ENCODE measurements at regions not wholly inside any gene's neighbourhood (a gene's known extent, or its start where the extent isn't known, plus 50 kb on each side); places are given as distances from the start of the nearest gene placed in this dataset.

DNA sequence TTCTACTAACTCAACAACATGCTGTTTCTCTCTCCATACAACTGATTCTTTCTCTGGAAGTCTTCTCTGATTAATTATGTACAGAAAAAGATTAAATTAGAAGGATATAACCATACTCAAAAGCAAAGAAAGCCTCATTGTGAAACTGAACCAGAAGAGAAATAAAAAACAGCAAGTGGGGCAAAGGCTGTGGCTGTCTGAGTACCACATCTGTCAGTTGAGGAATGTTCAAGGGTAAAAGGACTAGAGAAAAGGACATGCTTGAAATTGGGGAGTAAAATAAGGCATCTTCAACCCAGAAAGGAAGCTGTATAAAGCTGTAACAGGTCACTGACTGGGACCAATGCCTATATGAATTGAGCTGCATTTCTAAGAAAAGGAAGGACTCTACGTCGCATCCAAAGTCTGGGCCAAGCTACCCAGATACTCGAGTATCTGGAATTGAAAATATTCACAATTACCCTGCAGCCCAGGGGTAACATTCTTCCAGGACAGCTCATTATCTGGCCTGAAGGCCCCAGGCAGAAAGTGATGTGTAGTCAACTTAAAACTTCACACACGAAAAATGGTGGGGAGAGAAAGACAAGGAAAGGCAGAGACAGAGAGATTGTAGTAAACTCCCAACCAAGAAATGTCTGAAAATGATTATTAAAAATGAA lies 356.0 kb upstream of the GALNT5 start:
- H3K9me3 ChIP-seq: no peaks in the 10 kb centered on the region
- intact Hi-C loops (cut with DNase I): no loop called here
- TF ChIP-seq POLR2A (IDR thresholded peaks at IDR 0.05): no peak
- TF ChIP-seq CTCF (IDR thresholded peaks at IDR 0.05): no peak
- WGBS, 2 donors: 64 to 70% methylated on average over 4 of the region's 4 CpGs
- H3K4me1 ChIP-seq: no peaks in the 10 kb centered on the region
- H3K36me3 ChIP-seq (replicated peaks in 1 of 2; ENCODE audit: insufficient read depth in 1 of 2, low read depth in 2 of 2): no peaks in the 10 kb centered on the region
- H3K27ac ChIP-seq: no peak overlapping the region
- DNase-seq: no peak
- no peaks in the 10 kb centered on the region for H3K27me3 ChIP-seq
- H3K4me3 ChIP-seq: no peak overlapping the region
- ATAC-seq: no peak

DNA sequence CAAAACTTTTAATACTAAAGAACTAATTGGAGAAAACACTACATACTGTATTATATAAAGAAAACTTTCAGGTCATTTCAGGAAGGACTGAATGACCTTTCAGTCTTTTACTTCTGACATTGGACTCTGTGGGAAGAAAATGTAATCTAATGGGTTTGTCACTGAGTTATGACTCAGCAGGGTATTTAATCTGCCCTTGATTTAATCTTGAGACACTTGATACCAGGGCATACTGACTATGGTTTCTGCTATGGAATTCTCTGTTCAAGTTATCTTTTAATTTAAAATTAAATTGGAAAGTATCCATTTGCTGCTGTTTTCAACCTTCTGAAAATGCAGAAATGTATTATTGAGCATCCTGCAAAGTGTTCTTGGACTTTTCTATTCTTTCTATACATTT lies 354.2 kb upstream of the GALNT5 start:
- intact Hi-C loops (cut with DNase I): no loop called here
- Histone ChIP-seq H3K36me3 (replicated peaks in 1 of 2; ENCODE audit: insufficient read depth in 1 of 2, low read depth in 2 of 2) (no peaks in the 10 kb centered on the region), H3K27ac (no peak overlapping the region), H3K9me3 (no peaks in the 10 kb centered on the region), H3K4me1 (no peaks in the 10 kb centered on the region), H3K27me3 (no peaks in the 10 kb centered on the region), H3K4me3 (no peak overlapping the region)
- TF ChIP-seq POLR2A (IDR thresholded peaks at IDR 0.05) (no peak), CTCF (IDR thresholded peaks at IDR 0.05) (no peak)
- ATAC-seq (no peak), DNase-seq (no peak)

DNA sequence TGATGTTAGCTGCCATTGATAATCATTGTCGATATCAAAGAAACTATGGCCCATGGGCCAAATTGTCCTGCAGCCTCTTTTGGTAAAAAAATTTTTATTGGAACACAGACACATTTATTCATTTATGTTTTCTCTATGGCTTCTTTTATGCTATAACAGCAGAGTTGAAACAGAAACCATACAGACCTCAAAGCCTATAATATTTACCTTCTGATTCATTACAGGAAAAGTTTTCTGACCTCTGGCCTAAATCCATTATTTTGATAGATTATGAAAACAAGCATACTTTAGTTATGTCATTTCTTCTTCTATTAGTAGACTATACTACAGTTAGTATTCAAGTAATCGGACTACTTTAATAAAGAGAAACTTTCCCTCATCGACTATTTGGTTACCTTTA lies 349.7 kb upstream of the GALNT5 start:
- WGBS, 2 donors: 51 to 52% methylated on average over 3 of the region's 3 CpGs
- no peak for ATAC-seq
- no peaks in the 10 kb centered on the region for H3K4me1 ChIP-seq
- H3K27me3 ChIP-seq: no peaks in the 10 kb centered on the region
- intact Hi-C loops (cut with DNase I): no loop called here
- no peak overlapping the region for H3K4me3 ChIP-seq
- no peak for DNase-seq
- no peak overlapping the region for H3K27ac ChIP-seq
- H3K36me3 ChIP-seq (replicated peaks in 1 of 2; ENCODE audit: insufficient read depth in 1 of 2, low read depth in 2 of 2): no peaks in the 10 kb centered on the region
- no peaks in the 10 kb centered on the region for H3K9me3 ChIP-seq
- TF ChIP-seq POLR2A (IDR thresholded peaks at IDR 0.05) (no peak), CTCF (IDR thresholded peaks at IDR 0.05) (no peak)

DNA sequence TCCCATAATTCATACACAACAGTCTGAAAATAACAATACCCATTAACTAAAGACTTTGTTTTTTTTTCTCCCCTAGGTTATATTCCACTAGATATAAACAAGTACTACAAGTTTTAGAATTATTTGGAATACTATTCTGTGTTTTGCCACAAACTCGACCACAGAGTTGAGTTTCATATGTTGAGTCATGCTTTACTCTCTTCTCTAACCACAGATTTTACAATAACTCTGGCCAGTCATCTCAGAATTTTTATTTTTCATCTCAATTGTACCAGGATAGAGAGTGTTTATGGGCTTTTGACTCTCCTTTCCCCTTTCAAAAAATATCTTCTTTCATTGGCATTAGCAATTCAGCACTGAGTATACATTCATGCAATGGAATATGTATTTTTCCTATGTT lies 348.7 kb upstream of the GALNT5 start:
- Histone ChIP-seq H3K9me3 (no peaks in the 10 kb centered on the region), H3K4me1 (no peaks in the 10 kb centered on the region), H3K36me3 (replicated peaks in 1 of 2; ENCODE audit: insufficient read depth in 1 of 2, low read depth in 2 of 2) (no peaks in the 10 kb centered on the region), H3K4me3 (no peak overlapping the region), H3K27me3 (no peaks in the 10 kb centered on the region), H3K27ac (no peak overlapping the region)
- intact Hi-C loops (cut with DNase I): no loop called here
- no peak for DNase-seq
- TF ChIP-seq CTCF (IDR thresholded peaks at IDR 0.05) (no peak), POLR2A (IDR thresholded peaks at IDR 0.05) (no peak)
- 24 to 36% methylated on average over 1 of the region's 1 CpG for WGBS, 2 donors
- no peak for ATAC-seq

- Histone ChIP-seq H3K27me3 (no peaks in the 10 kb centered on the region), H3K4me1 (no peaks in the 10 kb centered on the region), H3K36me3 (replicated peaks in 1 of 2; ENCODE audit: insufficient read depth in 1 of 2, low read depth in 2 of 2) (no peaks in the 10 kb centered on the region), H3K9me3 (no peaks in the 10 kb centered on the region), H3K4me3 (no peak overlapping the region), H3K27ac (no peak overlapping the region)
- ATAC-seq: no peak
- intact Hi-C loops (cut with DNase I): no loop called here
- no peak for DNase-seq
- no peak for TF ChIP-seq CTCF (IDR thresholded peaks at IDR 0.05)
- WGBS, 2 donors: 58 to 66% methylated on average over 5 of the region's 5 CpGs
Measured at GRCh38 chr2:156909983-156910382, 347.5 kb upstream of the GALNT5 start.
